ENCODE measurements at regions not wholly inside any gene's neighbourhood (a gene's known extent, or its start where the extent isn't known, plus 50 kb on each side); places are given as distances from the start of the nearest gene placed in this dataset.

DNA sequence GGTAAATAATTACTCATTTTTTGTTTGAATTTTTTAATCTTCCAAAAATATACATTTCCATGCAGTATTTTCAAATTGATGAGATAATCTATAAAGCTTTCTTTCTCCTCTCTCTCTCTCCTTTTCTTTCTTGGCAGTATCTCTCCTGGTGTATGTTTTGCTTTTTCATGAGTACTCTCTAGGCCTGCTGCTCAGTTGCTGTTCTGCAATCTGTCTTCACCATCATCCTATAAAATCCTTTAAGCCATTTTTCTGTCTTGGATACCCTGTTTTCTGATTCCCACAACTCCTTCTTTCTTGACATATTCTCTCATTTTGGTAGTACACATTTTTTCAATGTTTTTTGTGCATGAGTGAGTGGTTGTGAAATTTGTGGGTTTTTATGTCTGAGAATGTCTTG is 1558.1 kb upstream of the LRRTM3 start:
- H3K4me3 ChIP-seq: no peak overlapping the region
- H3K27me3 ChIP-seq: no peaks in the 10 kb centered on the region
- TF ChIP-seq, protein P1, sequence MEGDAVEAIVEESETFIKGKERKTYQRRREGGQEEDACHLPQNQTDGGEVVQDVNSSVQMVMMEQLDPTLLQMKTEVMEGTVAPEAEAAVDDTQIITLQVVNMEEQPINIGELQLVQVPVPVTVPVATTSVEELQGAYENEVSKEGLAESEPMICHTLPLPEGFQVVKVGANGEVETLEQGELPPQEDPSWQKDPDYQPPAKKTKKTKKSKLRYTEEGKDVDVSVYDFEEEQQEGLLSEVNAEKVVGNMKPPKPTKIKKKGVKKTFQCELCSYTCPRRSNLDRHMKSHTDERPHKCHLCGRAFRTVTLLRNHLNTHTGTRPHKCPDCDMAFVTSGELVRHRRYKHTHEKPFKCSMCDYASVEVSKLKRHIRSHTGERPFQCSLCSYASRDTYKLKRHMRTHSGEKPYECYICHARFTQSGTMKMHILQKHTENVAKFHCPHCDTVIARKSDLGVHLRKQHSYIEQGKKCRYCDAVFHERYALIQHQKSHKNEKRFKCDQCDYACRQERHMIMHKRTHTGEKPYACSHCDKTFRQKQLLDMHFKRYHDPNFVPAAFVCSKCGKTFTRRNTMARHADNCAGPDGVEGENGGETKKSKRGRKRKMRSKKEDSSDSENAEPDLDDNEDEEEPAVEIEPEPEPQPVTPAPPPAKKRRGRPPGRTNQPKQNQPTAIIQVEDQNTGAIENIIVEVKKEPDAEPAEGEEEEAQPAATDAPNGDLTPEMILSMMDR (IDR thresholded peaks at IDR 0.05): no peak
- TF ChIP-seq POLR2A (IDR thresholded peaks at IDR 0.05) (no peak), EP300 (IDR thresholded peaks at IDR 0.05) (no peak)
- H3K9me3 ChIP-seq: no peaks in the 10 kb centered on the region
- H3K27ac ChIP-seq: no peak overlapping the region
- intact Hi-C loops (cut with DNase I): no loop called here
- no peak for DNase-seq
- no peaks in the 10 kb centered on the region for H3K4me1 ChIP-seq (ENCODE audit: insufficient read depth)
- no peaks in the 10 kb centered on the region for H3K36me3 ChIP-seq

DNA sequence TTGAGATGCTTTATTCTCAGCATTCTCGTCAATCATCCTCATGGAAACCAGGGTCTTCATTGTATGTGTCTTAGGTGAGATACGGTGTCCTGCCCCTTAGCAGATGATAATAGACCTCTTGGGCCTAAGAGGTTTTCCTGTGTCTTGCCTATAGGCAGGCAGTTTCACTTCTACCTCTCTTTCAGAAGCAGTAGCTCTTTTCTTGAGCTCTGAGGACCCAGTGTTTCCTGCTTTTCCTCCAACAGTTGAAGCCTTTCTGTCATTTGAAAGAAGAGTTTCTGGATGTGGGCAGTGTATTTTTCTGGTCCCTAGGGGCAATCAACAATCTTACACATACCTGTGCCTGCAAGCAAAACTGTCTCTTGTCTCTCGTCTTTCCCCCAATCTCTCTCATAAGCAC is 1550.3 kb upstream of the LRRTM3 start:
- Histone ChIP-seq H3K27ac (no peak overlapping the region), H3K4me3 (no peak overlapping the region), H3K4me1 (ENCODE audit: insufficient read depth) (no peaks in the 10 kb centered on the region), H3K9me3 (no peaks in the 10 kb centered on the region), H3K27me3 (no peaks in the 10 kb centered on the region), H3K36me3 (no peaks in the 10 kb centered on the region)
- TF ChIP-seq EP300 (IDR thresholded peaks at IDR 0.05) (no peak), POLR2A (IDR thresholded peaks at IDR 0.05) (no peak)
- TF ChIP-seq, protein P1 (IDR thresholded peaks at IDR 0.05): no peak
- 82 to 95% (median 93%) methylated on average over 3 of the region's 3 CpGs for WGBS, 3 donors
- DNase-seq: no peak
- intact Hi-C loops (cut with DNase I): no loop called here

DNA sequence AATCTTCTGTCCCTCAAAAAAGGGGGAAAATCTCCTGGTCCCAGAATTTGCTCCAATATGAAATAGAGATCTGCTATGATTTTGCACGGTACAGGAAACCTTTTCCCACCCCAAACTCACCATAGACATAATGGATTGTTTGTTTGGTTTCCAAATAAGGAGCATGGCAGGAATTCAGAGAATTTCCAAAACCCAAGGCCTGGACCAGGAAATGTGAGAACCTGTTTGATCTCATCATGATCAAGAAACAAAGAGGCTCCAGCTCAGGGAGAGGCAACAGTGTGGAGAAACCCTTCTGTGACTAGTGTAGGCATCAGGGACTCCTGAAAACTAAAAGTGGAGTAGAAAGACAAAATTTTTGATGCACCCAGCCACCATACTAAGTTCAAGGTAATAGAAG is 1548.1 kb upstream of the LRRTM3 start:
- no peak overlapping the region for H3K27ac ChIP-seq
- intact Hi-C loops (cut with DNase I): no loop called here
- H3K27me3 ChIP-seq: no peaks in the 10 kb centered on the region
- H3K4me3 ChIP-seq: no peak overlapping the region
- TF ChIP-seq EP300 (IDR thresholded peaks at IDR 0.05): no peak
- TF ChIP-seq POLR2A (IDR thresholded peaks at IDR 0.05): no peak
- TF ChIP-seq, protein P1 (IDR thresholded peaks at IDR 0.05): no peak
- no peak for DNase-seq
- H3K9me3 ChIP-seq: no peaks in the 10 kb centered on the region
- 57 to 86% (median 75%) methylated on average over 1 of the region's 1 CpG for WGBS, 3 donors
- no peaks in the 10 kb centered on the region for H3K4me1 ChIP-seq (ENCODE audit: insufficient read depth)
- no peaks in the 10 kb centered on the region for H3K36me3 ChIP-seq

DNA sequence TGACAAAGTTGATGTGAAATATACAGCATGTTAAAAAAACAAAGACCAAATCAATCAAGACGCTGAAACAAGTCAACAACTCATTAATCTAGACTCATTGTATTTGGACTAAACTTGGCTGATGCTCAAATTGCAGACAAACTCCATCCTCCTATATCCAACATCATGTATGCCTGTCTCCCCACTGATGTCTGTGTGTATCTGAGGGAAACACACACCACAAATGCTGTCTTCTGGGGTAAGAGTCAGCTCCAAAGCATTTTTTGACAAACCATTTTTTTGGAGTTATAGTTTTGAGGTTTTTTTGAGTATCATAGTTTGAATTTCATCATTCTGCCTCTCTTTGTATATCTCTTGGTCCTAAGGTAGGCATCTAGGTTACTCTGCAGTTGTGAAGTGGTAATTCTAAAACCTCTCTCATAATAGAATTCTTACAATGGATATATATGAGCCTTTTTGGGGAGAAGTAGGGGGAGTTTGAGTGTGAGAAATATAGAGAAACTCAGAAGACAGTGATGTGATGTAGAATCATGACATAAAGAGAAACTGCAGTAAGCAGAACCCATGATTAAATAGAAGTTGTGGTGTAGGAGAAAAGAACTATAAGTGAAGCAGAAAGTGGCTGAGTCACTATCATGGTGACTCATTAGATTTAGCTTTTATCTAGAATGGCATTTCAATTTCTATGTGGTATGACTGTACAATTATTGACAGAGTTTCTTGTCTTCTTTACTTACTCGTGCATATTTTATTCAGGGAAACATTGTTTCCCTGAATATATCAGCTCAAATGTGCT is 1531.1 kb upstream of the LRRTM3 start:
- Histone ChIP-seq H3K4me1 (ENCODE audit: insufficient read depth) (no peaks in the 10 kb centered on the region), H3K27ac (no peak overlapping the region), H3K4me3 (no peak overlapping the region), H3K9me3 (no peaks in the 10 kb centered on the region), H3K36me3 (no peaks in the 10 kb centered on the region), H3K27me3 (no peaks in the 10 kb centered on the region)
- intact Hi-C loops (cut with DNase I): no loop called here
- WGBS, 3 donors: 29 to 47% (median 36%) methylated on average over 2 of the region's 2 CpGs
- no peak for DNase-seq
- TF ChIP-seq, protein P1 (IDR thresholded peaks at IDR 0.05): no peak
